ENCODE measurements at regions not wholly inside any gene's neighbourhood (a gene's known extent, or its start where the extent isn't known, plus 50 kb on each side); places are given as distances from the start of the nearest gene placed in this dataset.

DNA sequence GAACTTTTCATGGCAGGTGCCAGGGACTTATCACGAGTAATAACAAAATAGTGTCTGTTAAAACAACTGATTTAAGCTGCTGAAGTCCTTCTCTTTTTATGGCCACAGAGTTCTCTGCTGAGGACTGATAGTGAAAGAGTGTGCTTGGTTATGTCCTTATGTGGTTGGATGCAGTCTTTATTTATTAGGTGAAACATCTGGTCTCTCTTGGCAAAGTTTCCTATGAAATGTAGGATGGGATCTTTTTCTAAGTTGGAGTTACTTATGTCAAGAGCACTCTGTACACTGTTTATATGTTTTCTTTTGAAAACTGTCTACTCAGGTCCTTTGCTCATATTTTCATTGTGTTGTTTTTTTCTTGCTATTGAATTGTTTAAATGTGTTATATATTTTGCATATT is 1816.1 kb upstream of the C9orf72 start:
- H3K36me3 ChIP-seq, result no peaks in the 10 kb centered on the region

DNA sequence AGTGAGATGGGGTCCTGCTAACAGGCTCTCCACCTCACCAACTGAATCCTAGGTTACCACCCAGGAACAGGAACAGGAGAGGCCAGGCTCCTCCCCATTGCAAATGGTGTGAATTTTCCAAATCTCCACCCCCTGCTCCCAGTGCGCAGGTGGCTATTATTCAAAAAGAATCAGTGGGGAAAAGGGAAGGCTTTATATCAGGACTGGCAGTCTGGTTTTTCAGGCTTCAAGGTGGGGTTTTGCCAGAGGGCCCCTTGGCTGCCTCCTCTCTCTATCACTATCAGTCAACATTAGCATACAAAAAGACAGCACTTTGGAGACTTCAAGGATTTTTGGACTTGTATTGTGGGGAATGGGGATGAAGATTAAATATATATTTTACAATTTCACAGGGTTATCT is 1817.6 kb upstream of the C9orf72 start:
- H3K4me1 ChIP-seq, result peaks cover 2% of the 10 kb centered on the region
- Mint-ChIP-seq H3K27ac (no peak overlapping the region), H3K36me3 (no peaks in the 10 kb centered on the region), H3K27me3 (ENCODE audit: insufficient read depth, low read depth) (no peaks in the 10 kb centered on the region), H3K4me1 (no peaks in the 10 kb centered on the region), H3K4me3 (no peak overlapping the region), H3K9me3 (no peaks in the 10 kb centered on the region)
- no peak overlapping the region for H2AFZ ChIP-seq (replicated peaks)
- H3K79me2 ChIP-seq (ENCODE audit: low read depth), result no peaks in the 10 kb centered on the region
- no peaks in the 10 kb centered on the region for H3K9me3 ChIP-seq (ENCODE audit: low read depth)
- no peaks in the 10 kb centered on the region for H3F3A ChIP-seq (ENCODE audit: low read depth)
- no peak for TF ChIP-seq EZH2phosphoT487 (IDR thresholded peaks at IDR 0.05)
- no peak for TF ChIP-seq EZH2 (IDR thresholded peaks at IDR 0.05)
- TF ChIP-seq, protein P1, sequence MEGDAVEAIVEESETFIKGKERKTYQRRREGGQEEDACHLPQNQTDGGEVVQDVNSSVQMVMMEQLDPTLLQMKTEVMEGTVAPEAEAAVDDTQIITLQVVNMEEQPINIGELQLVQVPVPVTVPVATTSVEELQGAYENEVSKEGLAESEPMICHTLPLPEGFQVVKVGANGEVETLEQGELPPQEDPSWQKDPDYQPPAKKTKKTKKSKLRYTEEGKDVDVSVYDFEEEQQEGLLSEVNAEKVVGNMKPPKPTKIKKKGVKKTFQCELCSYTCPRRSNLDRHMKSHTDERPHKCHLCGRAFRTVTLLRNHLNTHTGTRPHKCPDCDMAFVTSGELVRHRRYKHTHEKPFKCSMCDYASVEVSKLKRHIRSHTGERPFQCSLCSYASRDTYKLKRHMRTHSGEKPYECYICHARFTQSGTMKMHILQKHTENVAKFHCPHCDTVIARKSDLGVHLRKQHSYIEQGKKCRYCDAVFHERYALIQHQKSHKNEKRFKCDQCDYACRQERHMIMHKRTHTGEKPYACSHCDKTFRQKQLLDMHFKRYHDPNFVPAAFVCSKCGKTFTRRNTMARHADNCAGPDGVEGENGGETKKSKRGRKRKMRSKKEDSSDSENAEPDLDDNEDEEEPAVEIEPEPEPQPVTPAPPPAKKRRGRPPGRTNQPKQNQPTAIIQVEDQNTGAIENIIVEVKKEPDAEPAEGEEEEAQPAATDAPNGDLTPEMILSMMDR (IDR thresholded peaks at IDR 0.05), result no peak
- no peak overlapping the region for H3K4me2 ChIP-seq
- H3K9ac ChIP-seq, result no peak overlapping the region
- no peaks in the 10 kb centered on the region for H3K36me3 ChIP-seq
- DNase-seq (ENCODE audit: low spot score), result no peak
- no peak overlapping the region for H3K4me3 ChIP-seq
- H3K27ac ChIP-seq, result no peak overlapping the region
- H4K20me1 ChIP-seq (ENCODE audit: low read depth), result no peaks in the 10 kb centered on the region
- no peaks in the 10 kb centered on the region for H3K27me3 ChIP-seq

More for the DNA sequence above, 1816.1 kb upstream of the C9orf72 start:
- no peak overlapping the region for H3K4me3 ChIP-seq
- no peak for DNase-seq (ENCODE audit: low spot score)
- H3K27me3 Mint-ChIP-seq (ENCODE audit: insufficient read depth, low read depth), result no peaks in the 10 kb centered on the region
- H3K9ac ChIP-seq, result no peak overlapping the region
- TF ChIP-seq, protein P1 (IDR thresholded peaks at IDR 0.05), result no peak
- TF ChIP-seq EZH2phosphoT487 (IDR thresholded peaks at IDR 0.05), result no peak
- no peak for TF ChIP-seq EZH2 (IDR thresholded peaks at IDR 0.05)
- no peaks in the 10 kb centered on the region for H3F3A ChIP-seq (ENCODE audit: low read depth)
- H2AFZ ChIP-seq (replicated peaks), result no peak overlapping the region
- no peak overlapping the region for H3K4me2 ChIP-seq
- H3K27ac ChIP-seq, result no peak overlapping the region
- H3K4me1 Mint-ChIP-seq, result no peaks in the 10 kb centered on the region
- H4K20me1 ChIP-seq (ENCODE audit: low read depth), result no peaks in the 10 kb centered on the region
- no peak overlapping the region for H3K27ac Mint-ChIP-seq
- no peaks in the 10 kb centered on the region for H3K27me3 ChIP-seq
- no peaks in the 10 kb centered on the region for H3K79me2 ChIP-seq (ENCODE audit: low read depth)
- H3K4me3 Mint-ChIP-seq, result no peak overlapping the region
- H3K36me3 Mint-ChIP-seq, result no peaks in the 10 kb centered on the region
- peaks cover 2% of the 10 kb centered on the region for H3K4me1 ChIP-seq
- no peaks in the 10 kb centered on the region for H3K9me3 ChIP-seq (ENCODE audit: low read depth)
- peaks cover 3% of the 10 kb centered on the region for H3K9me3 Mint-ChIP-seq

DNA sequence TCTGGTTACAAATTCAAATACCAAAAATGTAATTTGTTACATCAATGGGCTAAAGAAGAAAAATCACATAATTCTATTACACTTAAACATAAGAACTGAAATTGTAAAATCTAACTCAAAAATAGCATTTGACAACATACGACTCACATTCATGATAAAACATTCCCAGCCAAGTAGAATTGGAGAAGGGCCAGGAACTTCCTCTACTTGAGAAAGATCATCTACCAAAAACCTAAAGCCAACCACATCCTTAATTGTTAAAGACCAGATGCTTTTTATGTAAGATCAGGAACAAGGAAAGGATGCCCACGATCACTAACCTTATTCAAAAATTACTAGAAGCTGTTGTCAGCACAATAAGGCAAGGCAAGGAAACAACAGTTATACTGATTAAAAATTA is 1819.8 kb upstream of the C9orf72 start:
- H3K9ac ChIP-seq, result no peak overlapping the region
- no peaks in the 10 kb centered on the region for H3K27me3 Mint-ChIP-seq (ENCODE audit: insufficient read depth, low read depth)
- no peak overlapping the region for H3K27ac ChIP-seq
- H3K9me3 Mint-ChIP-seq, result no peaks in the 10 kb centered on the region
- no peak overlapping the region for H2AFZ ChIP-seq (replicated peaks)
- no peaks in the 10 kb centered on the region for H3F3A ChIP-seq (ENCODE audit: low read depth)
- no peak overlapping the region for H3K4me2 ChIP-seq
- H4K20me1 ChIP-seq (ENCODE audit: low read depth), result no peaks in the 10 kb centered on the region
- no peak overlapping the region for H3K4me3 Mint-ChIP-seq
- TF ChIP-seq EZH2phosphoT487 (IDR thresholded peaks at IDR 0.05) (no peak), EZH2 (IDR thresholded peaks at IDR 0.05) (no peak)
- TF ChIP-seq, protein P1 (IDR thresholded peaks at IDR 0.05), result no peak
- no peaks in the 10 kb centered on the region for H3K27me3 ChIP-seq
- no peaks in the 10 kb centered on the region for H3K36me3 Mint-ChIP-seq
- peaks cover 2% of the 10 kb centered on the region for H3K4me1 ChIP-seq
- H3K79me2 ChIP-seq (ENCODE audit: low read depth), result no peaks in the 10 kb centered on the region
- H3K9me3 ChIP-seq (ENCODE audit: low read depth), result no peaks in the 10 kb centered on the region
- no peak for DNase-seq (ENCODE audit: low spot score)
- no peak overlapping the region for H3K27ac Mint-ChIP-seq
- H3K4me1 Mint-ChIP-seq, result no peaks in the 10 kb centered on the region
- no peak overlapping the region for H3K4me3 ChIP-seq
- no peaks in the 10 kb centered on the region for H3K36me3 ChIP-seq

Measured in neural progenitor cell (in vitro differentiated cells).